ENCODE measurements at regions not wholly inside any gene's neighbourhood (a gene's known extent, or its start where the extent isn't known, plus 50 kb on each side); places are given as distances from the start of the nearest gene placed in this dataset.
"Not testable (repeated sequence)": the region's sequence is repeated elsewhere in the genome, so short reads cannot be mapped to it uniquely, and the experiment has no call there.

GRCh38 chr3:101134331-101134730, 141.1 kb upstream of the ABI3BP start:
- no peak for DNase-seq

- no peak for DNase-seq
These were observed 140.4 kb upstream of the ABI3BP start for GRCh38 chr3:101133652-101134051.

- not testable (repeated sequence) for DNase-seq
These were observed 140.0 kb upstream of the ABI3BP start for GRCh38 chr3:101133197-101133596.

GRCh38 chr3:101131767-101132166, 138.5 kb upstream of the ABI3BP start:
- no peak for DNase-seq

GRCh38 chr3:101128786-101129185, 135.6 kb upstream of the ABI3BP start:
- DNase-seq, result no peak

GRCh38 chr3:101128001-101128400, 134.8 kb upstream of the ABI3BP start:
- DNase-seq, result no peak

- no peak for DNase-seq
These were observed 130.9 kb upstream of the ABI3BP start for GRCh38 chr3:101124125-101124524.

GRCh38 chr3:101123081-101123480, 129.9 kb upstream of the ABI3BP start:
- DNase-seq, result no peak

- DNase-seq, result no peak
These were observed 129.5 kb upstream of the ABI3BP start for GRCh38 chr3:101122681-101123080.

- DNase-seq, result no peak
These were observed 126.8 kb upstream of the ABI3BP start for GRCh38 chr3:101120039-101120438.

- DNase-seq, result no peak
These were observed 126.3 kb upstream of the ABI3BP start for GRCh38 chr3:101119535-101119934.

GRCh38 chr3:101117980-101118379, 124.8 kb upstream of the ABI3BP start:
- DNase-seq, result no peak

- no peak for DNase-seq
These were observed 124.2 kb upstream of the ABI3BP start for GRCh38 chr3:101117465-101117864.

GRCh38 chr3:101110295-101110694, 117.1 kb upstream of the ABI3BP start:
- DNase-seq, result not testable (repeated sequence)

- no peak for DNase-seq
These were observed 111.1 kb upstream of the ABI3BP start for GRCh38 chr3:101104321-101104720.

GRCh38 chr3:101102678-101103296, 109.6 kb upstream of the ABI3BP start:
- no peak for DNase-seq

- DNase-seq, result no peak
These were observed 107.3 kb upstream of the ABI3BP start for GRCh38 chr3:101100361-101101009.

GRCh38 chr3:101099791-101100190, 106.6 kb upstream of the ABI3BP start:
- DNase-seq, result no peak

- no peak for DNase-seq
These were observed 103.2 kb upstream of the ABI3BP start for GRCh38 chr3:101096444-101096843.

GRCh38 chr3:101095693-101096430, 102.6 kb upstream of the ABI3BP start:
- DNase-seq, result no peak

GRCh38 chr3:101091489-101091888, 98.3 kb upstream of the ABI3BP start:
- no peak for DNase-seq

- no peak for DNase-seq
These were observed 92.5 kb upstream of the ABI3BP start for GRCh38 chr3:101085752-101086151.

GRCh38 chr3:101084404-101084803, 91.2 kb upstream of the ABI3BP start:
- no peak for DNase-seq

- no peak for DNase-seq
These were observed 88.8 kb upstream of the ABI3BP start for GRCh38 chr3:101081999-101082398.
